Neuronal stem cell (in vitro differentiated cells): ENCODE measurements at regions not wholly inside any gene's neighbourhood (a gene's known extent, or its start where the extent isn't known, plus 50 kb on each side); places are given as distances from the start of the nearest gene placed in this dataset.
"Not testable (repeated sequence)": the region's sequence is repeated elsewhere in the genome, so short reads cannot be mapped to it uniquely, and the experiment has no call there.

ENCODE experiments used
- DNase-seq: peaks from one replicate; pipeline ENCODE4 v3.0.0-alpha.2; 2013; ENCODE audit warnings: low spot score
- H2AFZ ChIP-seq: one replicate; pipeline ENCODE4 v1.6.1; 2013; ENCODE audit warnings: mild to moderate bottlenecking, low read length, inconsistent platforms
- H2AK5ac ChIP-seq: 2 replicates; pipeline ENCODE4 v1.6.1; 2013; ENCODE audit warnings: low read depth, mild to moderate bottlenecking, inconsistent platforms, low read length, moderate library complexity, mixed read lengths
- H2BK120ac ChIP-seq: 2 replicates; pipeline ENCODE4 v1.6.1; 2013; ENCODE audit warnings: low read depth, mild to moderate bottlenecking, inconsistent platforms, low read length, moderate library complexity, mixed read lengths
- H2BK12ac ChIP-seq: one replicate; pipeline ENCODE4 v1.6.1; 2013; ENCODE audit warnings: low read length, inconsistent platforms
- H2BK15ac ChIP-seq: 2 replicates; pipeline ENCODE4 v1.6.1; 2013; ENCODE audit warnings: mild to moderate bottlenecking, low read length, inconsistent platforms, mixed read lengths
- H2BK5ac ChIP-seq: one replicate; pipeline ENCODE4 v1.6.1; 2013; ENCODE audit warnings: inconsistent platforms, mild to moderate bottlenecking, low read length, moderate library complexity
- H3K14ac ChIP-seq: one replicate; pipeline ENCODE4 v1.6.1; 2013; ENCODE audit warnings: low read length, inconsistent platforms
- H3K18ac ChIP-seq: 2 replicates; pipeline ENCODE4 v1.6.1; 2013; ENCODE audit warnings: low read length, inconsistent platforms
- H3K23ac ChIP-seq: 2 replicates; pipeline ENCODE4 v1.6.1; 2013; ENCODE audit warnings: low read depth, mild to moderate bottlenecking, mixed read lengths, low read length, inconsistent platforms; ENCODE audit not compliant: poor library complexity
- H3K27ac ChIP-seq: replicated peaks from 3 replicates; pipeline ENCODE4 v1.5.1; 2013; ENCODE audit warnings: low read length, inconsistent platforms
- H3K27me3 ChIP-seq, 3 experiments: 2 replicates each; pipeline ENCODE4 v1.6.1; 2013; ENCODE audit warnings: low read length in 3 of 3, mild to moderate bottlenecking in 2 of 3, inconsistent platforms in 1 of 3, low read depth in 1 of 3, mixed read lengths in 1 of 3, moderate library complexity in 1 of 3; ENCODE audit not compliant: control insufficient read depth in 3 of 3, insufficient read depth in 3 of 3
- H3K36me3 ChIP-seq, 2 donors: replicated peaks in 1 of 2; 2 replicates each; pipeline ENCODE4 v1.6.1; 2013; ENCODE audit warnings: low read length in 2 of 2; ENCODE audit not compliant: control insufficient read depth in 2 of 2, insufficient read depth in 2 of 2
- H3K4ac ChIP-seq: 2 replicates; pipeline ENCODE4 v1.6.1; 2013; ENCODE audit warnings: inconsistent platforms, mild to moderate bottlenecking, low read length, moderate library complexity
- H3K4me1 ChIP-seq, 2 donors: 1 replicate in 1 of 2; 2 replicates in 1 of 2; pipeline ENCODE4 v1.6.1; 2013; ENCODE audit warnings: low read length in 2 of 2, low read depth in 1 of 2; ENCODE audit not compliant: control insufficient read depth in 2 of 2, insufficient read depth in 1 of 2
- H3K4me2 ChIP-seq: one replicate; pipeline ENCODE4 v1.6.1; 2013; ENCODE audit warnings: mild to moderate bottlenecking, low read length, inconsistent platforms; ENCODE audit not compliant: insufficient read depth, poor library complexity, severe bottlenecking
- H3K4me3 ChIP-seq, 2 donors: 2 replicates each; pipeline ENCODE4 v1.5.1; 2013; ENCODE audit warnings: low read length in 2 of 2, mild to moderate bottlenecking in 2 of 2, inconsistent platforms in 1 of 2, moderate library complexity in 1 of 2
- H3K79me1 ChIP-seq: one replicate; pipeline ENCODE4 v1.6.1; 2013; ENCODE audit warnings: low read depth, mild to moderate bottlenecking, inconsistent platforms, low read length, moderate library complexity
- H3K9ac ChIP-seq: one replicate; pipeline ENCODE4 v1.6.1; 2013; ENCODE audit warnings: mild to moderate bottlenecking, low read depth, low read length, inconsistent platforms; ENCODE audit not compliant: poor library complexity
- H3K9me3 ChIP-seq, 2 donors: replicated peaks in 1 of 2; 2 replicates each; pipeline versions ENCODE3 to v1.6.1; 2013; ENCODE audit warnings: low read length in 2 of 2, mild to moderate bottlenecking in 2 of 2, inconsistent platforms in 1 of 2, low read depth in 1 of 2, mixed read lengths in 1 of 2, moderate library complexity in 1 of 2; ENCODE audit not compliant: control insufficient read depth in 2 of 2, insufficient read depth in 1 of 2
- H4K8ac ChIP-seq: one replicate; pipeline ENCODE4 v1.6.1; 2013; ENCODE audit warnings: low read depth, mild to moderate bottlenecking, inconsistent platforms, low read length, moderate library complexity
- H4K91ac ChIP-seq: one replicate; pipeline ENCODE4 v1.6.1; 2013; ENCODE audit warnings: low read length, low read depth, mild to moderate bottlenecking, inconsistent platforms; ENCODE audit not compliant: poor library complexity
- WGBS, 2 donors: extraction: QIAGEN DNeasy Blood & Tissue Kit; methylation state at CpG; one replicate each; pipeline ENCODE4 v1.1.7; 2013; ENCODE audit warnings: missing lambda C conversion rate in 2 of 2, mixed read lengths in 1 of 2; ENCODE audit not compliant: insufficient read length in 2 of 2, insufficient replicate concordance in 1 of 2; ENCODE audit errors: extremely low coverage in 2 of 2; 5-methylcytosine and 5-hydroxymethylcytosine counted together

DNA sequence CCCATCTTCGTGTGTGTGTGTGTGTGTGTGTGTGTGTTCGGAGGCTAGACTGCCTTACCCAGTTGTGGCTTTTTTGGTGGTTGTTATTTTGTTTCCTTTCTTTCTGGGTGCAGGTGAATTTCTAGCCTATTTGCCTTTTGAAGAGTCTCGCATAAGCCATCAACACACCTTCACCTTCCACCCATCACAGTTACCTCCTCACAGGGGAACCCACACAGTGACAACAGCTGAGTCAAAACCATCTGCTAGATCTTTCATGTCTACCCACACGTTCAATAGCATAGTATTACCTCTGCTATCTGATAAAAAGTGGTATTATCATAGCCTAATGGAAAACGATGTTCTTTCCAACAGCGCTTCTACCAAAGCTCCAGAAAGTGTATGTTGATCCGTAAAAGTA lies 303.2 kb upstream of the TMTC4 start:
- Histone ChIP-seq H3K9ac (no peak overlapping the region), H3K79me1 (no peaks in the 10 kb centered on the region), H3K4ac (no peak overlapping the region), H2BK12ac (no peak overlapping the region), H2BK120ac (no peak overlapping the region), H3K4me1 (no peaks in the 10 kb centered on the region), H2BK5ac (no peak overlapping the region), H3K27me3 (no peaks in the 10 kb centered on the region), H4K91ac (no peak overlapping the region), H3K14ac (no peak overlapping the region), H4K8ac (no peak overlapping the region), H3K9me3 (no peaks in the 10 kb centered on the region), H3K23ac (no peak overlapping the region), H3K36me3 (no peaks in the 10 kb centered on the region), H2BK15ac (no peak overlapping the region), H3K4me3 (no peak overlapping the region), H3K4me2 (no peak overlapping the region), H2AFZ (no peak overlapping the region), H3K27ac (no peak overlapping the region), H2AK5ac (no peak overlapping the region), H3K18ac (no peak overlapping the region)
- WGBS, 2 donors: no CpG with 5 or more reads among the region's 7 CpGs
- no peak for DNase-seq

DNA sequence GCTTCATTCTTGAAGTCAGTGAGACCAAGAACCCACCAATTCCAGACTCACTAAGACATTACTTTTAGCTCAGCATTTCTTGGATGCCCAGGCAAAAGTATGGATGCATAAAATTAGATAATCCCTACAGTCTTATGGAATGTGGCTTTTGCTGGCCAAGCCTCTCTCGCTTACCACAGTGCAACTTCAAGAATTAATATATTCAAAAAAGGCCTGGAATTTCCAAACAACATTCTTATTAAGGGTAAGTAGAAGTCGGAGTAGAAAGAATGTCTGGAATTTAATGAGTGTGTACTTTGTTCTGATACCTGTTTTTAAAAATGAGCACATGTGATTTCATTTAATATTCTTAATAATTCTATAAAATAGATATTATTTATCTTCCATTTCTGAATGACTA lies 302.4 kb upstream of the TMTC4 start:
- no peak overlapping the region for H3K18ac ChIP-seq
- no peak for DNase-seq
- no peak overlapping the region for H4K8ac ChIP-seq
- no peak overlapping the region for H3K9ac ChIP-seq
- no peaks in the 10 kb centered on the region for H3K36me3 ChIP-seq
- no peak overlapping the region for H3K4me2 ChIP-seq
- no peak overlapping the region for H2AFZ ChIP-seq
- no peak overlapping the region for H2BK15ac ChIP-seq
- no peaks in the 10 kb centered on the region for H3K4me1 ChIP-seq
- H3K79me1 ChIP-seq: no peaks in the 10 kb centered on the region
- H3K27me3 ChIP-seq: no peaks in the 10 kb centered on the region
- no peak overlapping the region for H3K4ac ChIP-seq
- no peak overlapping the region for H3K4me3 ChIP-seq
- no peak overlapping the region for H2BK120ac ChIP-seq
- H2BK5ac ChIP-seq: no peak overlapping the region
- no CpG with 5 or more reads among the region's 2 CpGs for WGBS, 2 donors
- H2AK5ac ChIP-seq: no peak overlapping the region
- H3K27ac ChIP-seq: no peak overlapping the region
- H2BK12ac ChIP-seq: no peak overlapping the region
- H3K9me3 ChIP-seq: no peaks in the 10 kb centered on the region
- H4K91ac ChIP-seq: no peak overlapping the region
- H3K14ac ChIP-seq: no peak overlapping the region
- no peak overlapping the region for H3K23ac ChIP-seq

- H3K9me3 ChIP-seq: not testable (repeated sequence)
Observed at GRCh38 chr13:100975666-100976065, 301.1 kb upstream of the TMTC4 start.

DNA sequence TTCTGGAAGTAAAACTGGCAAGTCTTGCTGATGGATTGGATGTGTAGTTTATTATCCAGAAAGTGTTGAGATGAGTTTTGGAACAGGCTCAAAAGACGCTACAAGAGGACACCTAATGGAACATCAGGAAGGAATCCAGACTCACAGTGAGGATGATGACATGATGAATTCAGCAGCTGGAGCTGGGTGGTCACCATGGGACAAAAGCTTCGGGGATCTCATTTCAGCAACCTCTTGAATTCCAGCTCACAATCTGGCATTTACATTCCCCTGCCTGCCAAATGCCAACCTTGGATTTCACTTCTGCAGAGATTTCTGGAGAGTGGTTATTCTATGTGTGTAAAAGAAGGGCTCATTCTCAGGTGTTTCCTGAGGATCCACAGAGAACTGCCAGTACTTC lies 288.0 kb upstream of the TMTC4 start:
- no peaks in the 10 kb centered on the region for H3K36me3 ChIP-seq
- H2AFZ ChIP-seq: no peak overlapping the region
- H3K27me3 ChIP-seq: no peaks in the 10 kb centered on the region
- peaks cover 1 to 8% of the 10 kb centered on the region in 2 donors for H3K4me1 ChIP-seq
- H3K9ac ChIP-seq: no peak overlapping the region
- H2AK5ac ChIP-seq: no peak overlapping the region
- no peaks in the 10 kb centered on the region for H3K79me1 ChIP-seq
- no peak overlapping the region for H3K4me3 ChIP-seq
- H2BK12ac ChIP-seq: no peak overlapping the region
- no peak overlapping the region for H4K8ac ChIP-seq
- no peak overlapping the region for H3K27ac ChIP-seq
- no peak overlapping the region for H3K4me2 ChIP-seq
- H4K91ac ChIP-seq: no peak overlapping the region
- H3K14ac ChIP-seq: no peak overlapping the region
- no peak overlapping the region for H2BK5ac ChIP-seq
- no CpG with 5 or more reads among the region's 2 CpGs for WGBS, 2 donors
- H3K9me3 ChIP-seq: no peaks in the 10 kb centered on the region
- no peak overlapping the region for H3K23ac ChIP-seq
- H3K4ac ChIP-seq: no peak overlapping the region
- H3K18ac ChIP-seq: no peak overlapping the region
- H2BK120ac ChIP-seq: no peak overlapping the region
- no peak for DNase-seq
- H2BK15ac ChIP-seq: no peak overlapping the region

More at GRCh38 chr13:100975666-100976065, 301.1 kb upstream of the TMTC4 start:
- H3K36me3 ChIP-seq, H4K8ac ChIP-seq, DNase-seq, H2BK12ac ChIP-seq, H2BK120ac ChIP-seq, H3K27me3 ChIP-seq, H3K27ac ChIP-seq, H3K4me2 ChIP-seq, H2AK5ac ChIP-seq, H4K91ac ChIP-seq, H2AFZ ChIP-seq, H3K4me1 ChIP-seq, H3K4ac ChIP-seq, H3K23ac ChIP-seq, H2BK5ac ChIP-seq, H2BK15ac ChIP-seq, H3K79me1 ChIP-seq, H3K4me3 ChIP-seq, H3K14ac ChIP-seq, H3K18ac ChIP-seq, H3K9ac ChIP-seq: not testable (repeated sequence)
- WGBS, 2 donors: no CpG with 5 or more reads among the region's 31 CpGs
